ENCODE measurements at regions not wholly inside any gene's neighbourhood (a gene's known extent, or its start where the extent isn't known, plus 50 kb on each side); places are given as distances from the start of the nearest gene placed in this dataset.

GRCh38 chr5:167985373-167985772, 306.1 kb upstream of the WWC1 start:
- DNase-seq (ENCODE audit: low read depth in 1 of 2, low spot score in 1 of 2) = no peak

- DNase-seq (ENCODE audit: low read depth in 1 of 2, low spot score in 1 of 2) = no peak
Measured at GRCh38 chr5:167987490-167988280, 303.8 kb upstream of the WWC1 start.

DNA sequence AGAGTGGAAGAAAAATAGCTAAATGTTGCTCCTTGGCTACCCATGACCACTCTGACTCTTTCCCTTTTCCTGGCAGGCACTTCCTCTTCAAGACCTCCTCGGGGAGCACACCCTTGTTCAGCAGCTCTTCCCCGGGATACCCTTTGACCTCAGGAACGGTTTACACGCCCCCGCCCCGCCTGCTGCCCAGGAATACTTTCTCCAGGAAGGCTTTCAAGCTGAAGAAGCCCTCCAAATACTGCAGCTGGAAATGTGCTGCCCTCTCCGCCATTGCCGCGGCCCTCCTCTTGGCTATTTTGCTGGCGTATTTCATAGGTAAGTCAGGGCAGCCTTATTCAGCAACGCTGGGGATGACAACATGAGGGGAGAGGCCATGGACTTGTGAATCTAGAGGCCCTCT, 298.6 kb upstream of the WWC1 start:
- no peak for DNase-seq (ENCODE audit: low read depth in 1 of 2, low spot score in 1 of 2)

DNA sequence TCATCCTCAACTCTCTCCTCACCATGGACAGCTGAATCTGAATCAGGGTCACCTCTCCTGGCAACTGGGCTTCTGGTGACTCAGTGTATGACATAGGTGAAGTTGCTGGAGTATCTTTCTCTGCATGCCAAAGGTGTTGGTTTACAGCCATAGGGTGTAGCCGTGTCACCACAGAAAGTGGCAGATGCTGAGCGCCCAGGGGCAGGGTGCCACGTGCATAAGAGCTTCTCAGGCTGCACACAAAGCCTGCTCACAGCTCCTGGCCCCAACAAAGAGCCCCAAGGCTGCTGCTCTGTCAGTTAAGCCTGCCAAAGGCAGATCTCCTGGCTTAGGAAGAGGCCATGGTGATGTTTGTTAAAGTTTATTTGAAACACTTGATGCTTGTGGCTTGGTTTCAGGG, 297.7 kb upstream of the WWC1 start:
- no peak for DNase-seq (ENCODE audit: low read depth in 1 of 2, low spot score in 1 of 2)

GRCh38 chr5:167995844-167996425, 295.5 kb upstream of the WWC1 start:
- DNase-seq (ENCODE audit: low read depth in 1 of 2, low spot score in 1 of 2) = no peak

- no peak for DNase-seq (ENCODE audit: low read depth in 1 of 2, low spot score in 1 of 2)
Measured at GRCh38 chr5:167998148-167998767, 293.2 kb upstream of the WWC1 start.

GRCh38 chr5:167999182-167999581, 292.3 kb upstream of the WWC1 start:
- DNase-seq (ENCODE audit: low read depth in 1 of 2, low spot score in 1 of 2) = no peak

DNA sequence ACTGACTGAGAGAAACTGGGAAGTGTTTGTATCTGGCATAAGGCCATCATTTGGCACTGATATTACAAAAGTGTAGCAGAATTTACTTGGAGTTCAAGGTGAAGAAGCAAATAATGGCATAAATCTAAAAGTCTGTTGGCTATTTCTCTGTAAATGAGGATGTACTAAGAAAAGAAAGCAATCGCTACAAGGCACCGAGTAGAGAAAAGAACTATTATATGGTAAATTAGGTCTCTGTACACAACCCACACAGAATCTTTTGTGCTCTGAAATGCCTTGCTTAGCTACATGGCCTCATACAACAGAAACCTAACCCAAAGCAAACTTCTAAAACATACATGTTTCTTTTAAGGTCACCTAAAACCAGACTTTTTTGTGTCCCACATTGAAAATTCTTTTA, 290.1 kb upstream of the WWC1 start:
- DNase-seq (ENCODE audit: low read depth in 1 of 2, low spot score in 1 of 2) = no peak

DNA sequence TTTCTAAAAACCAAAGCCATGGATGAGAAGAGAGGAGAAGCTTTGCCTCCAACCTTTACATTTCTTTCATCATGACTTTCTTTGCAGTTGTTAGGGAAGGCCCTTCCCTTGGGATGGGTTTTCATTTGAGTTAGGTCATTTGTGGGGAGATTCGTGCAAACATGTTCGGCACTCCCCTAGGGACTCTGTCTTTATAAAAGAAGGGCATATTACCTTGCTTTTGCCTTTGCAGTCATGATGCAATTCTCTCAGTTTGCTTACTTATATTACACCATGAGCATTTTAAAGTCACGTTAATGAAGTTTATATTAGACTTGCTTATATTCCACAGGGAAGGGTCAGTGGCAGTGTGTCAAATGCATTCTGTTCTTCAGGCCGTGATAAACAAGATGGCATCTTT, 289.3 kb upstream of the WWC1 start:
- no peak for DNase-seq (ENCODE audit: low read depth in 1 of 2, low spot score in 1 of 2)

GRCh38 chr5:168005093-168005492, 286.4 kb upstream of the WWC1 start:
- DNase-seq (ENCODE audit: low read depth in 1 of 2, low spot score in 1 of 2) = no peak

GRCh38 chr5:168005936-168006335, 285.5 kb upstream of the WWC1 start:
- DNase-seq (ENCODE audit: low read depth in 1 of 2, low spot score in 1 of 2) = no peak

GRCh38 chr5:168006456-168007130, 284.9 kb upstream of the WWC1 start:
- DNase-seq (ENCODE audit: low read depth in 1 of 2, low spot score in 1 of 2) = no peak

DNA sequence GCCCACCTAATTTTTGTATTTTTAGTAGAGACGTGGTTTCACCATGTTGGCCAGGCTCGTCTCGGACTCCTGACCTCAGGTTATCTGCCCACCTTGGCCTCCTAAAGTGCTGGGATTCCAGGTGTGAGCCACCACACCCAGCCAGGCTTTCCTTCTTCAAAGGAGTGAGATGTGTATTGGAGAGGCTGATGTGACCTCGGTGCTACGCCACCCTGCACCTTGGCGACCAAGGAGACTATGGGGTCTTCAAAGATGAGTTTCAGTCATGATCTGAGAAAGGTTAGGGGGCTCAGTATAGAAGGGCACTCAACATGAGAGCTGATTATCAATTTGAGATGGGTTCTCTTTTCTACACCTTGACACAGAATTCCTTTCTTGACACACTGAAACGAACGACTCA, 284.2 kb upstream of the WWC1 start:
- no peak for DNase-seq (ENCODE audit: low read depth in 1 of 2, low spot score in 1 of 2)

- DNase-seq (ENCODE audit: low read depth in 1 of 2, low spot score in 1 of 2) = no peak
Measured at GRCh38 chr5:168008555-168008954, 282.9 kb upstream of the WWC1 start.

- no peak for DNase-seq (ENCODE audit: low read depth in 1 of 2, low spot score in 1 of 2)
Measured at GRCh38 chr5:168011096-168011495, 280.3 kb upstream of the WWC1 start.

GRCh38 chr5:168012006-168012405, 279.4 kb upstream of the WWC1 start:
- DNase-seq (ENCODE audit: low read depth in 1 of 2, low spot score in 1 of 2) = no peak

GRCh38 chr5:168013546-168013945, 277.9 kb upstream of the WWC1 start:
- DNase-seq (ENCODE audit: low read depth in 1 of 2, low spot score in 1 of 2) = no peak

DNA sequence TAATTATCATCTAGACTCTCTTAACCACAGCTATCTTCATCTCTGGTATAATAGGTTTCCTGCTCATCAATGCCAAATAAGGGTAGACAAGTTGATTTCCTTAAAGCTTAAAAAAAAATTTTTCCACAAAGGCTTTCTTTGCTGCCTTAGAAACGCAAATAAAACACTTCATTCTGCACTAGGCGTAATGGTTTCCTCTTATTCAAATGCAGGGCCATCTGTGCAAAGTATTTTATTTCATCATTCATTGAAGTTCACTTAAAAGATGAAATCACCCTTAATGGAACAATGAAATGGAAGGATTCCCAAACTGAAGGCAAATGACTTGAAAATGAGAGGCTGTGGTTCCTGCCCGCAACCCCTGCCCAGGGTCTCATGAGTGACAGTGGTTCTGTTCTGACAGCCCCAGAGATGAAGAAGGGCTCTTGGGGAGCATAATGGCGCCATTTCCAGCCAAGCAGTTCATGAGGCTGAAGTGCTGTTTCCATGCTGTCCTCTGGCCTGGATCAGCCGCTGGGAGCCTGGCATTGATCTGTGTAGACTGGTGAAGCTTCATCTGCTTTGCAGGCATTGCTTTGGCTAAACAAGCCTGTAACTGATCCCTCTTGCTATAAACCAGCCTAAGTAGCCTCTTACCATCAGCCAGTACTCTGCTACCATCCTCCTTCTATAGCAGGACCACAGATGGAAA, 276.9 kb upstream of the WWC1 start:
- no peak for DNase-seq (ENCODE audit: low read depth in 1 of 2, low spot score in 1 of 2)

DNA sequence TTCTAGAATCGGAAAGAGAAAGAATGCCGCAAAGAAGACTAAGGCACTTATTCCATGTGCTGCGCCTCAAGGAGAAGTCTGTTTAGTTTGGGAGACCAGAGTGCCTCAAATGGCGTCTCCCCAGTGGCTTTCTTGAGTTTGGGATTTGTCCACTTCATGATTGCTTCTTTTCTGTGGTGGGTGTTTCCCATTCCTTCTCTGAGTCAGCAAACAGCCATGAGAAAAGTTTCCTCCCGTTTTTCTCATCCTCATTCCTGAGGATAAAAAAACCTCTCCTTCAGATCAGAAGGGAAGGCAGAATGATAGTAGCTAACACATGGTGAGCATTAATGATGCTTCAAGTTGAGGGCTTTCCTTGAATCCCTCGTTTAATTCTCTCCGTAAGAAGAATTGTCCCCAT, 275.9 kb upstream of the WWC1 start:
- no peak for DNase-seq (ENCODE audit: low read depth in 1 of 2, low spot score in 1 of 2)

DNA sequence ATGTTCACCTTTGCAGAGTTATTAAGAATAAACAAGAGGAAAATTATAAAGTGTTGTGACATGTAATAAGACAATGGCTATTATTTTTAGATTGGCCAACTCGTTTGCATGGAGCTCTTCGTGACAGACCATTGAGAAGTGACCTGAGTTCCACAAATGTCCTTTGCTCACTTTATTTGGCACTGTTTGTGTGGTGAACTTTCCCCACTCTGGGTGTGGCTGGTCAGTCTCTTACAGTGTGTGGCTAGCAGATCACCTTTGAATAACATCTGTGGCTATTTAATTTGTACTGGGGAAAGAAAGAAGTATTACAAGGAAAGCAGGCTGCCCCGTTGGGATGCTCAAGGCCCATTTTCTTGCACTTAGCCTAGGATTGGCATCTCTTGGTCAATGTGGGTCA, 274.1 kb upstream of the WWC1 start:
- DNase-seq (ENCODE audit: low read depth in 1 of 2, low spot score in 1 of 2) = no peak

- DNase-seq (ENCODE audit: low read depth in 1 of 2, low spot score in 1 of 2) = no peak
Measured at GRCh38 chr5:168019143-168019542, 272.3 kb upstream of the WWC1 start.
